GM21360 (cell line): ENCODE measurements at regions not wholly inside any gene's neighbourhood (a gene's known extent, or its start where the extent isn't known, plus 50 kb on each side); places are given as distances from the start of the nearest gene placed in this dataset.

Experiments
- ATAC-seq: cut with Tn5 transposase; IDR thresholded peaks from one replicate; pipeline ENCODE4 v1.9.1; 2021; ENCODE audit warnings: mild to moderate bottlenecking, moderate library complexity; ENCODE audit not compliant: unreplicated experiment

GRCh38 chr10:3290550-3290949 is 118.0 kb upstream of the PITRM1 start:
- ATAC-seq, result no peak

- ATAC-seq, result no peak
Measured at GRCh38 chr10:3287572-3288445, 115.2 kb upstream of the PITRM1 start.

DNA sequence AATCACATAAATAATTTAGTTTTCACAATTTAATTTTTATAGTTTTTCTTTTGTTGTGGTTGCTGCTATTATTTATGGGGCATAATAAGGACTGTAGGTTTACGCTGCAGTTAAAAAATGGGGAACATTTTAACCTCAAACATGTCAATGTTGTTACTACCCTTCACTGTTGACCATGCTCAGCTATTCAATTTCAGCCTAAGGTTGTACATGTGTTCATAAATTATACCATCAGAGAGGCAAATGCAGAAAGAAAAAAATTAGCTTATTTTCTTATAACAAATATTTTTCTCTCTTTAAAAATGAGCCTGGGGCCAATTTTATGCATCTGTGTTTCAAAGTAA is 110.1 kb upstream of the PITRM1 start:
- no peak for ATAC-seq

DNA sequence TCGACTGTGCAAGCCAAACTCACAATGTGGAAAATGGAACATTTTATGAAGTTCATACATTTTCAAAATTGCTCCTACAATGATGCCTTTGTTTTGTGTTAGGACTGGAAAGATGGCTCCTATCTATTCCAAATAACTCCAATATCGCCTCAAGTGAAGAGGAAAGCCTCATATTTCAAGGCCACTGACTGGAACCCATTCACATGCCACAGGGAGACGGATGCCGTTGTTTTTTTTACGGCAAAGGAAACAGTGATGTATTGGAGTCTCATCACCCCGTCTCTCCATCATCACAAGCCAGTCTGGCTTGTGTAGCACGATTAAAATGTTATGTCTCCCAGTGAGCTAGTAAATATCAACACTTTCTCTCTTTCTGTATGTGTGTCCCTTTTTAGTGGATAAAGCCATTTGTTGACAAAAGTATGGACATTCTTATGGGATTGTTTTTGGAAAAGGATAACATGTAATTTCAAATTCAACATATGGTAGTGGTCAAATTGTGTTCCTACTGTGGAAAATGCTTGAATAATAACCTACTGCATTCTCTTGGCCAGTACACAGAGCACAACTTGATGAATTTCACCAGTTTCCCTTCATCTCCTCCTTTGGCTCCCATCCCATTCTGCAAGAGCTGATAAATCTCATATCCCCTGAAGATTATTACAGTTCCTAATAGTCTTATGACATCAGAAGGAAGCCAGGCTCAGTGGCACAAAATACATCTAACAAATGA is 109.5 kb upstream of the PITRM1 start:
- no peak for ATAC-seq

DNA sequence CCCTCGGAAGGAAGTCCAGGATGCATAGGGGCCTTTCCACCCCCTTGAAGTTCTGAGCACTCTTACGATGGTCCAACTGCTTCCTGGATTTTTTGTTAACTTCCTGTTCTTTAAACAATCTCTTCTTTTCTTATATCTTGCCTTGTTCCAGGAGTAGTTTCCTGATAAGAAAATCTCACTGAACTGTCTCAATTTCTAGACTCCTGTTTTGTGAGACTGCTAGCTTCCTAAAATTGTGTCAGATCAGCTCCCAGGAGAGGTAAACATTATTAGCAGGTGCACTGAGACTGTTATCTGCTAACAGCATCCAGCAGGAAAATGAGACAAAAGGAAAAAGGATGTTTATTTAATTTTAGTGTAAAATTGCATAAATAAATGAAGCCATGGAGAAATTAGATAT is 106.2 kb upstream of the PITRM1 start:
- ATAC-seq, result no peak

- no peak for ATAC-seq
Measured at GRCh38 chr10:3277566-3277965, 105.0 kb upstream of the PITRM1 start.

- ATAC-seq, result no peak
Measured at GRCh38 chr10:3274414-3274813, 101.8 kb upstream of the PITRM1 start.

- no peak for ATAC-seq
Measured at GRCh38 chr10:3273966-3274365, 101.4 kb upstream of the PITRM1 start.

- no peak for ATAC-seq
Measured at GRCh38 chr10:3272300-3272699, 99.7 kb upstream of the PITRM1 start.

- ATAC-seq, result no peak
Measured at GRCh38 chr10:3271354-3272115, 99.0 kb upstream of the PITRM1 start.

GRCh38 chr10:3270577-3271316 is 98.2 kb upstream of the PITRM1 start:
- ATAC-seq, result no peak

GRCh38 chr10:3268025-3268424 is 95.4 kb upstream of the PITRM1 start:
- ATAC-seq, result no peak

DNA sequence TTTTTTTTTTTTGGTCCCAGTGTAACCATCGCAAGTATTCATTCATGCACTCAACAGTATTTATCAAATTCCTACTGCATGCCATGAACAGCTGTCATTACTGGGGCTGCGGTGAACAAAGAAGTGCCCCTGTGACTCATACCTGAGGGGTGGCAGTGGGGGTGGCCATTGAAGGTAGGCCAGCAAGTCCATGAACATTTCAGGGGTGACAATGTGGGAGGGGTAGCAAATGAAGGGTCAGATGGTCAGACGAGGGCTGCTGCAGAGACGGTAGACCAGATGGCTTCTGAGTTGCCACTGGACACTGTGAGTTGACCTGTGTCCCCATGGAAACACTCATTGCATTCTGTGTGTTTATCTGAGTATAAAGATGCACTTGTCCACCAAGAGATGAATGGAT is 92.5 kb upstream of the PITRM1 start:
- ATAC-seq, result no peak

- no peak for ATAC-seq
Measured at GRCh38 chr10:3264161-3264761, 91.7 kb upstream of the PITRM1 start.

DNA sequence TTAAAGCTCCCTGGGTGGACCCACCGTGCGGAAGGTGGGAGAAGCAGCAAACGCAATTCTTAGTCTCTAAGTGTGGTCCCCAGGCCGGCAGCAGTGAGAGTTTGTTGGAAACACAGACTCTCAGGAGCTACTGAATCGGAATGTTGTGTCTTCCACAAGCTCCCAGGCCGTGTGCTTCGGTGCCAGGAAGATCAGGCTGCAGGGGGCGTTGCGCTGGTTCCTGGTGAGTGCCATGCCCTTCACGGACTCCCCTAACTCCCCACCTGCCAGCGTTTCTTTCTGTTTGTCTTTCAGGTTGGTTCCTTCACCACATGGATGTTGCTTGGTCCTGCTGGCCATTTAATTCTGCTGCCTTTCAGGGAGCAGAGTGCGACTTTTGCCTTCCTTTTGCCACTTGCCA is 91.2 kb upstream of the PITRM1 start:
- no peak for ATAC-seq

DNA sequence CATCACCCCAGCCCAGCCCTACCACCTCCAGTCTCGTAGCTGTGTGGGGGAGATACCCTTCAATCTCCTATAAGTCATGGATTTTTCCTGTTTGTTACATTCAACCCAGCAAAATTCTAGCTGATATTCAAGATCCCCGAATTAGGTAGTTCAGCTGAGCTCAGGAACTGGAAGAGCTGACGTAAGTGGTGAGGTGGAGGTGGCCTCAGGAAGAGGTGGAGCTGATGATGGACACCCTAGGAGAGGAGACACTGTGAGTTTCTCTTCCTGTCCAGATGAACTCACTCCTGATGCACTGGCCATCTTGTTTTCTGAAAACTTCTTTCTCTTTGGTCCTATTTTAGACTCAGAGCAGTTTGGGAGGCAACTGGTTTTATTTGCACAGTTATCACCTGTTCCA is 90.5 kb upstream of the PITRM1 start:
- no peak for ATAC-seq

DNA sequence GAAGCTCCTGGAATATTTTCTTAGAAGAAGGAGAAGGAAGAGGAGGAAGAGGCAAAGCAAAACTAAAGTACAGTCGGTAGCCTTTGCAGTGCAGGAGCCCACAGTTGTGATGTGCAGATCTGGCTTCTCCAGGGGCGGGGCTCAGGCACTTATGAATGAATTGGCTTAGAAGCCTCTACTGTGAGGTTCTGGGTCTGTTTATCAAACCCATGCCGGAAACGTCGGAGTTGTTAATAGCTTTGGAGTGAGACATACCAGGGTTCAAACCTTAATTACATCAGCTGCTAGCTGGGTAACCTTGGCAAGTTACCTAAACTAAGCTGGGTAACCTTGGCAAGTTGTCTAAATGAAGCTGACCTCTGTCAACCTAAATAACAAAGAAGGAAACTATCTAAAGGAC is 89.3 kb upstream of the PITRM1 start:
- no peak for ATAC-seq

GRCh38 chr10:3260066-3260834 is 87.7 kb upstream of the PITRM1 start:
- ATAC-seq, result no peak

DNA sequence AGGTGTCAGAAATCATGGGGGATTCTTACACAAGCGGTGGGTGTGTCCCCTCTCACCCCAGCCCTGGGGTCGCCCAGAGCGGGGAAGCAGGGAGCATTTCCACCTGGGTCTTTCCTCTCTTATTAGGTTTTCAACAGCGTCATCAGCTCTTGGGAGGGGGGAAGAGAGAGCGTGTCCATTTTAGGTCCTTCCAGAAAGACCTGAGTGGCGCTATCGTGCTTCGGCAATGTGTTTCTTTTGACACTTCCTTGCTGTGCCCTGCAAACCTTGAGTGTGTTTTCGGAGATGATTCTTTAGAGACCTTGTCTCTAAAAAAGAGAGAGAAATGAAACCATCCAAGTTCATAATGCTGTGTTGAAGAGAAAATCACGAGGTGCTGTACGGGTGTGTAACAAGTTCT is 86.9 kb upstream of the PITRM1 start:
- no peak for ATAC-seq

DNA sequence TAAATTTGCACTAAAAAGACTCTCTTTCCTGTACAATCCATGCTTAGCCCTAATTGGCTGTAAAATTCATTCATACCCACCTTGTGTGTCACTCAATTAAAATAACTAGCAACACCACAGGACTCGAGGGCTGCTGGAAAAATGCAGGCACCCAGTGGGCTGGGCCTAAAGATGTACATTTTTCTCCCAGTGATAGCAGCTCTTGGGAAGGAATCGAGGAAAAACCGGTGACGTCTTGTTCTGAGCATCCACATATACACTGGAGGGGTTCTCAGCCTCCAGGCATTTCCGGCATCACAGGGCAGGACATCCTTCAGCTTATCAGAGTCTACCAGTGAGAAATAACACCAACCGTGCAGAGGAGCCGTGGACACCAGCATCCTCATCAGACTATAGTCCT is 85.8 kb upstream of the PITRM1 start:
- ATAC-seq, result no peak
